ENCODE measurements at regions not wholly inside any gene's neighbourhood (a gene's known extent, or its start where the extent isn't known, plus 50 kb on each side); places are given as distances from the start of the nearest gene placed in this dataset.

GRCh38 chr9:129340427-129341170 is 162.5 kb upstream of the IER5L start:
- H3K4me3 ChIP-seq (ENCODE audit: low read depth, low read length) = no peak overlapping the region
- no peak for TF ChIP-seq CTCF (IDR thresholded peaks at IDR 0.05; ENCODE audit: borderline replicate concordance, insufficient read depth, low read depth, low read length)

GRCh38 chr9:129339539-129340157 is 161.6 kb upstream of the IER5L start:
- H3K4me3 ChIP-seq (ENCODE audit: low read depth, low read length) = no peak overlapping the region
- TF ChIP-seq CTCF (IDR thresholded peaks at IDR 0.05; ENCODE audit: borderline replicate concordance, insufficient read depth, low read depth, low read length) = no peak

- TF ChIP-seq CTCF (IDR thresholded peaks at IDR 0.05; ENCODE audit: borderline replicate concordance, insufficient read depth, low read depth, low read length) = no peak
- no peak overlapping the region for H3K4me3 ChIP-seq (ENCODE audit: low read depth, low read length)
These were observed 160.8 kb upstream of the IER5L start for GRCh38 chr9:129338724-129339430.

- no peak for TF ChIP-seq CTCF (IDR thresholded peaks at IDR 0.05; ENCODE audit: borderline replicate concordance, insufficient read depth, low read depth, low read length)
- no peak overlapping the region for H3K4me3 ChIP-seq (ENCODE audit: low read depth, low read length)
These were observed 159.5 kb upstream of the IER5L start for GRCh38 chr9:129337336-129338140.

- no peak overlapping the region for H3K4me3 ChIP-seq (ENCODE audit: low read depth, low read length)
- no peak for TF ChIP-seq CTCF (IDR thresholded peaks at IDR 0.05; ENCODE audit: borderline replicate concordance, insufficient read depth, low read depth, low read length)
These were observed 158.7 kb upstream of the IER5L start for GRCh38 chr9:129336601-129337331.

- H3K4me3 ChIP-seq (ENCODE audit: low read depth, low read length) = no peak overlapping the region
- TF ChIP-seq CTCF (IDR thresholded peaks at IDR 0.05; ENCODE audit: borderline replicate concordance, insufficient read depth, low read depth, low read length) = no peak
These were observed 158.1 kb upstream of the IER5L start for GRCh38 chr9:129336130-129336528.
